Caco-2 (cell line): ENCODE measurements at regions not wholly inside any gene's neighbourhood (a gene's known extent, or its start where the extent isn't known, plus 50 kb on each side); places are given as distances from the start of the nearest gene placed in this dataset.

Source experiments
- BruUV-seq: library from RNA; stranded (reverse); fragments of 400-500 nt; replicated peaks from 2 replicates; lab custom pipeline; 2021; lab: Mats Ljungman, UMichigan
- CTCF ChIA-PET: fragments of 300-600 bp; sonication (Branson Sonifier 250); formaldehyde crosslinking; loops from one replicate; lab custom pipeline; 2022; ENCODE audit warnings: antibody characterized with exemption; lab: Charles Lee
- POLR2A ChIA-PET: fragments of 300-600 bp; sonication (Branson Sonifier 250); formaldehyde crosslinking; loops from one replicate; lab custom pipeline; 2022; ENCODE audit warnings: antibody characterized with exemption; lab: Charles Lee
- DNase-seq, 2 experiments: peaks; one replicate each; pipeline versions ENCODE4 v3.0.0 to v3.0.0-alpha.2; 2020 to 2022
- H3K27me3 ChIP-seq: replicated peaks from 2 replicates; pipeline ENCODE4 v1.6.0; 2011; ENCODE audit warnings: low read length; ENCODE audit not compliant: control insufficient read depth, insufficient read depth
- H3K36me3 ChIP-seq: 2 replicates; pipeline ENCODE4 v1.5.1; 2011; ENCODE audit warnings: low read length; ENCODE audit not compliant: control insufficient read depth, insufficient read depth
- H3K4me1 ChIP-seq: fragments of 250-450 bp; sonication (Bioruptor Pico); 2 replicates; pipeline ENCODE4 v1.5.1; 2020; ENCODE audit warnings: mild to moderate bottlenecking
- H3K4me3 ChIP-seq: 2 replicates; pipeline ENCODE4 v1.5.1; 2011; ENCODE audit warnings: low read depth, mild to moderate bottlenecking, control low read depth, low read length
- H3K9me3 ChIP-seq: fragments of 250-450 bp; sonication (Bioruptor Pico); 2 replicates; pipeline ENCODE4 v1.5.1; 2020; ENCODE audit warnings: mild to moderate bottlenecking, moderate library complexity
- H3K27ac Mint-ChIP-seq: one replicate; pipeline ENCODE4 v1.8.0; 2022; ENCODE audit warnings: mixed read lengths; ENCODE audit not compliant: unreplicated experiment
- H3K27me3 Mint-ChIP-seq: one replicate; pipeline ENCODE4 v1.8.0; 2022; ENCODE audit warnings: mixed read lengths; ENCODE audit not compliant: insufficient read depth, unreplicated experiment
- H3K36me3 Mint-ChIP-seq: one replicate; pipeline ENCODE4 v1.8.0; 2022; ENCODE audit warnings: mild to moderate bottlenecking, mixed read lengths; ENCODE audit not compliant: insufficient read depth, unreplicated experiment
- H3K4me1 Mint-ChIP-seq: one replicate; pipeline ENCODE4 v1.8.0; 2022; ENCODE audit warnings: low read depth, mixed read lengths; ENCODE audit not compliant: unreplicated experiment
- H3K4me3 Mint-ChIP-seq: one replicate; pipeline ENCODE4 v1.8.0; 2022; ENCODE audit warnings: mild to moderate bottlenecking, moderate library complexity, mixed read lengths; ENCODE audit not compliant: unreplicated experiment
- H3K9me3 Mint-ChIP-seq: one replicate; pipeline ENCODE4 v1.8.0; 2022; ENCODE audit warnings: mixed read lengths; ENCODE audit not compliant: unreplicated experiment
- CTCF ChIP-seq, 2 experiments: fragments of 200-600 bp in 1 of 2; IDR thresholded peaks; 1 replicate in 1 of 2; 2 replicates in 1 of 2; pipeline versions ENCODE4 v1.5.1 to v1.8.0; 2011 to 2022; ENCODE audit warnings: antibody characterized with exemption in 1 of 2, control low read depth in 1 of 2, inconsistent platforms in 1 of 2, low read depth in 1 of 2, low read length in 1 of 2, mild to moderate bottlenecking in 1 of 2, moderate library complexity in 1 of 2; ENCODE audit not compliant: insufficient read depth in 1 of 2, severe bottlenecking in 1 of 2, unreplicated experiment in 1 of 2
- intact Hi-C: fragments of 100-400 bp; cut with micrococcal nuclease; formaldehyde crosslinking; loops from one replicate; pipeline ENCODE4 v1.10.0; 2022; ENCODE audit not compliant: unreplicated experiment

- CTCF ChIA-PET: no interaction called here
- no peak overlapping the region for H3K27ac Mint-ChIP-seq
- intact Hi-C loops: no loop called here
Measured at GRCh38 chr4:165667969-165668368, 205.1 kb upstream of the TLL1 start.

DNA sequence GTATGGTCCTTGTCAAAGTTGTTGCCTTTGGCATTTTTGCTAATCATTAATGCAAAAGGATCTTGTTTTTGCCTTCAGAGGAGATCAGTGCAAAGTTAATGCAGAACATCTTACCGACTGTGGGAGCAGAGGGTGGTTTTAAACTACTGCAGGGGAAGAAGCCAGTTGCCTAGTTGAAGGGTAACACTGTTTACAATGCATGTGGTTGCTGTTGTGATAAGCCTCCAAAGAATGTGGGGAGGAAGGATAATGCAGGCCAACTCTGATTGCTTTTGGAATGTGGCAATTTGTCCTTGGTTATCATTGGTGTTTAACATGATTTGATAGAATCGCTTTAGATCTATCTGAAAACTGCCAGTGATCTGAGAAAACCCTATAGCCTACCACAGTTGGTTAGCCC lies 204.3 kb upstream of the TLL1 start:
- Mint-ChIP-seq H3K27ac (no peak overlapping the region), H3K4me3 (no peak overlapping the region), H3K4me1 (peaks cover 11% of the 10 kb centered on the region), H3K36me3 (no peaks in the 10 kb centered on the region), H3K9me3 (no peaks in the 10 kb centered on the region), H3K27me3 (peaks cover 3% of the 10 kb centered on the region)
- DNase-seq: peak in 1 of 2 experiments; percentile 1
- Histone ChIP-seq H3K4me1 (0 out of 2 replicates have a peak, but pooled peaks cover 7% of the 10 kb centered on the region), H3K9me3 (no peaks in the 10 kb centered on the region), H3K36me3 (no peaks in the 10 kb centered on the region), H3K4me3 (no peak overlapping the region), H3K27me3 (no peaks in the 10 kb centered on the region)
- intact Hi-C loops: no loop called here
- CTCF ChIA-PET: no interaction called here
- POLR2A ChIA-PET: no interaction called here
- BruUV-seq: no TSS peak
- TF ChIP-seq CTCF (IDR thresholded peaks at IDR 0.05; ENCODE audit: insufficient read depth in 1 of 2, low read depth in 1 of 2, low read length in 1 of 2, severe bottlenecking in 1 of 2, unreplicated experiment in 1 of 2): no peak

More at GRCh38 chr4:165667969-165668368, 205.1 kb upstream of the TLL1 start:
- no TSS peak for BruUV-seq
- Mint-ChIP-seq H3K36me3 (no peaks in the 10 kb centered on the region), H3K9me3 (no peaks in the 10 kb centered on the region), H3K27me3 (peaks cover 6% of the 10 kb centered on the region), H3K4me3 (no peak overlapping the region), H3K4me1 (peaks cover 11% of the 10 kb centered on the region)
- no peak for DNase-seq
- 0 out of 2 replicates have a peak, but pooled peaks cover 7% of the 10 kb centered on the region for H3K4me1 ChIP-seq
- no peaks in the 10 kb centered on the region for H3K9me3 ChIP-seq
- TF ChIP-seq CTCF (IDR thresholded peaks at IDR 0.05; ENCODE audit: insufficient read depth in 1 of 2, low read depth in 1 of 2, low read length in 1 of 2, severe bottlenecking in 1 of 2, unreplicated experiment in 1 of 2): no peak
- H3K36me3 ChIP-seq: no peaks in the 10 kb centered on the region
- no peak overlapping the region for H3K4me3 ChIP-seq
- H3K27me3 ChIP-seq: no peaks in the 10 kb centered on the region
- POLR2A ChIA-PET: no interaction called here

- no peaks in the 10 kb centered on the region for H3K4me1 Mint-ChIP-seq
- no peaks in the 10 kb centered on the region for H3K9me3 Mint-ChIP-seq
- no peaks in the 10 kb centered on the region for H3K36me3 Mint-ChIP-seq
- no peak overlapping the region for H3K4me3 ChIP-seq
- no peak for TF ChIP-seq CTCF (IDR thresholded peaks at IDR 0.05; ENCODE audit: insufficient read depth in 1 of 2, low read depth in 1 of 2, low read length in 1 of 2, severe bottlenecking in 1 of 2, unreplicated experiment in 1 of 2)
- no peaks in the 10 kb centered on the region for H3K9me3 ChIP-seq
- POLR2A ChIA-PET: no interaction called here
- no peak for DNase-seq
- no peak overlapping the region for H3K4me3 Mint-ChIP-seq
- no TSS peak for BruUV-seq
- CTCF ChIA-PET: no interaction called here
- H3K36me3 ChIP-seq: no peaks in the 10 kb centered on the region
- peaks cover 6% of the 10 kb centered on the region for H3K27me3 Mint-ChIP-seq
- no peak overlapping the region for H3K27ac Mint-ChIP-seq
- H3K4me1 ChIP-seq: no peaks in the 10 kb centered on the region
- intact Hi-C loops: no loop called here
- H3K27me3 ChIP-seq: no peaks in the 10 kb centered on the region
Measured at GRCh38 chr4:165677081-165677480, 196.0 kb upstream of the TLL1 start.
